RWPE1 (cell line): ENCODE measurements at regions not wholly inside any gene's neighbourhood (a gene's known extent, or its start where the extent isn't known, plus 50 kb on each side); places are given as distances from the start of the nearest gene placed in this dataset.

ENCODE experiments used
- CTCF ChIA-PET: fragments of 350-600 bp; sonication (Branson Sonifier 250); formaldehyde crosslinking; extraction: SDS; loops from one replicate; lab custom pipeline; 2021; lab: Yijun Ruan, JAX
- POLR2A ChIA-PET: fragments of 400-600 bp; formaldehyde crosslinking; extraction: SDS; loops from one replicate; lab custom pipeline; 2020; ENCODE audit warnings: antibody characterized with exemption; ENCODE audit not compliant: low non-redundant PET; lab: Yijun Ruan, JAX
- DNase-seq: peaks from one replicate; pipeline ENCODE4 v3.0.0; 2012; ENCODE audit warnings: low spot score
- H3K27ac ChIP-seq: fragments of 450-650 bp; 2 replicates; pipeline ENCODE4 v1.5.1; 2017
- CTCF ChIP-seq: fragments of 450-650 bp; conservative IDR thresholded peaks from 2 replicates; pipeline ENCODE4 v1.5.1; 2017; ENCODE audit warnings: low read depth, mild to moderate bottlenecking

GRCh38 chr5:124474528-124475215 is 271.8 kb downstream of the ZNF608 start:
- DNase-seq, result no peak
- no peak for TF ChIP-seq CTCF
- ChIA-PET POLR2A (no interaction called here), CTCF (no interaction called here)
- H3K27ac ChIP-seq, result no peak overlapping the region

GRCh38 chr5:124468671-124469411 is 277.6 kb downstream of the ZNF608 start:
- CTCF ChIA-PET, result interaction anchor here (0.6 to 0.7 kb wide), 2 partner anchors 91 to 251 kb away, joined by 3 to 4 read pairs; no protein-coding TSS in a partner anchor
- POLR2A ChIA-PET, result no interaction called here
- DNase-seq, result no peak

GRCh38 chr5:124467745-124468144 is 278.7 kb downstream of the ZNF608 start:
- TF ChIP-seq CTCF, result no peak
- ChIA-PET POLR2A (no interaction called here), CTCF (no interaction called here)
- H3K27ac ChIP-seq, result no peak overlapping the region
- no peak for DNase-seq

More at GRCh38 chr5:124468671-124469411, 277.6 kb downstream of the ZNF608 start:
- no peak for TF ChIP-seq CTCF
- H3K27ac ChIP-seq, result no peak overlapping the region

DNA sequence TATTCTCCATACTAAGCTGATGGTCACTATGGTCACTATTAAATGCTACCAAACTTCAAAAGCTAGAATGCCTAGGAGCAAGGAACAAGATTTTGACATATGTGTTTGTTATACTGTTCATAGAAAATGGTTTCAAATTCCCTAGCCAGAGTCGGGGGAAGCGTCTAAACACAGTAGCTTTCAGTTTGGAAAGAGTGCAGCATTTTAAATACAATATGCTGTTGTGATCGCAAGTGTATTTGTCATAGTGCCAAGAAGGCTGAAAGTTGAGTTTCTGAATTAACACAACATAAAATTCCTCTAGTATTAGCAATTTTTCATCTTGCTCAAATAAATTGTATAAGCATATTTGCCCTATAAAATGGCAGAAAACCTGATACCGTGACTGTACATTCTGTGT is 280.4 kb downstream of the ZNF608 start:
- no peak for TF ChIP-seq CTCF
- ChIA-PET POLR2A (no interaction called here), CTCF (interaction anchor here (1.2 kb wide), 1 partner anchor 14 kb away, joined by 4 read pairs; no protein-coding TSS in a partner anchor)
- DNase-seq, result no peak
- H3K27ac ChIP-seq, result no peak overlapping the region

DNA sequence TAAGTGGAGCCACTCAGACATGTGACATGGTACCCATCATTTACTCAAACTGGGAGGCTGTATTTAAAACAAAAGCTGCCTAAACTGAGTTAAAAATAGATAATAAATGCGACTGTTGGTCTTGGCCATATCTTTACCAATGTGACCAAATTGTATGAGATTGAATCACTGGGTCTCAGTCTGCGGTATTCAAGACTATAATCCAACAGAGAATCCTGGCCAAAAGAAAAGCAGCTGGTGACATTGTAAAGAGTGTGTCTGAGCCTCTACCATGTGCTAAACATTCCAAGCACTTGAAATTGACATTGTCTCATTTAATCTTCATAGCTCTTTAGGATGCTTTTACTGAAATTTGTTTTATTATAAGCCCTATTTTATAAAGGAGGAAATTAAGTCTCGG is 282.6 kb downstream of the ZNF608 start:
- no peak overlapping the region for H3K27ac ChIP-seq
- no peak for DNase-seq
- no peak for TF ChIP-seq CTCF
- CTCF ChIA-PET, result no interaction called here
- POLR2A ChIA-PET, result no interaction called here

DNA sequence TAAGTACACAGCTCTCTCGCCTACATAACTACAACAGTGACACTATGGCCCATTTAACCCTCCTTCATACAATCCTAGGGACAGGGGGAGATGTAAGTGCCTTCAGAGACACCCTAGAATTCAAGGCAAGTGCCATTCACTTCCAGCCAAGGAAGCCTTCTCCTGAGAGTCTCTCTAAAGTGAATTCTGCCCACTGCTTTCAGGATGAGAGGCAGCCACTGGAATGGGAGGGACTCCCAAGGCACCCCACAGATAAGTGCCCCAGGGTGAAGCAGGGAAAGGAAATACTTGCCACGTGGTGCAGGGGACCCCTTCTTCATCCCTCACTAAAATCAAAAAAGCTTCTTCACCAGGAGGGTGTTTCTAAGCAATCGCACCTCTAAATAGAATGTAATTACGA is 283.7 kb downstream of the ZNF608 start:
- no peak overlapping the region for H3K27ac ChIP-seq
- no peak for DNase-seq
- no peak for TF ChIP-seq CTCF
- POLR2A ChIA-PET, result no interaction called here
- CTCF ChIA-PET, result no interaction called here
